Ecto neural progenitor cell (in vitro differentiated cells): ENCODE measurements at regions not wholly inside any gene's neighbourhood (a gene's known extent, or its start where the extent isn't known, plus 50 kb on each side); places are given as distances from the start of the nearest gene placed in this dataset.
"Not testable (repeated sequence)": the region's sequence is repeated elsewhere in the genome, so short reads cannot be mapped to it uniquely, and the experiment has no call there.

Experiments used
- DNase-seq: peaks from one replicate; pipeline ENCODE4 v3.0.0-alpha.2; 2018; ENCODE audit warnings: low spot score

DNA sequence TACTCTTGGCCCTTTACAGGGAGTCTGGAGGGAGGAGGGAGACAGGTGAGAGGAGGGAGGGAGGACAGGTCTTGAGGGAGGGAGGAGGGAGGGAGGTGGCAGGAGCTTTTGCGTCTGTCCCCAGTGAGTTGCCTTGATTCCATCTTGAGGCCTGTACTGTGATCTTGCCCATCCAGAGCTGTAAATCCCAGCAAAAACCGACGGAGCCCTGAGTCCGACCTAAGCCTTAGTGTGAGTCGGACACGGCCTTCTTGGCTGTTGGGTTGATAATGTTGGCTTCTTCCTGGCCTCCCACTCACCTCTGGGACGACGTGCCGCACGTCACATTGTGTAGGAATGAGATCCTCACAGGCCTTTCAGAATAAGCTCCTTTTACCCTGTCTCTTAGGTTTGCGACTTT is 72.5 kb downstream of the RGS12 start:
- no peak for DNase-seq

GRCh38 chr4:3365871-3366842 is 73.3 kb downstream of the RGS12 start:
- DNase-seq, result no peak

DNA sequence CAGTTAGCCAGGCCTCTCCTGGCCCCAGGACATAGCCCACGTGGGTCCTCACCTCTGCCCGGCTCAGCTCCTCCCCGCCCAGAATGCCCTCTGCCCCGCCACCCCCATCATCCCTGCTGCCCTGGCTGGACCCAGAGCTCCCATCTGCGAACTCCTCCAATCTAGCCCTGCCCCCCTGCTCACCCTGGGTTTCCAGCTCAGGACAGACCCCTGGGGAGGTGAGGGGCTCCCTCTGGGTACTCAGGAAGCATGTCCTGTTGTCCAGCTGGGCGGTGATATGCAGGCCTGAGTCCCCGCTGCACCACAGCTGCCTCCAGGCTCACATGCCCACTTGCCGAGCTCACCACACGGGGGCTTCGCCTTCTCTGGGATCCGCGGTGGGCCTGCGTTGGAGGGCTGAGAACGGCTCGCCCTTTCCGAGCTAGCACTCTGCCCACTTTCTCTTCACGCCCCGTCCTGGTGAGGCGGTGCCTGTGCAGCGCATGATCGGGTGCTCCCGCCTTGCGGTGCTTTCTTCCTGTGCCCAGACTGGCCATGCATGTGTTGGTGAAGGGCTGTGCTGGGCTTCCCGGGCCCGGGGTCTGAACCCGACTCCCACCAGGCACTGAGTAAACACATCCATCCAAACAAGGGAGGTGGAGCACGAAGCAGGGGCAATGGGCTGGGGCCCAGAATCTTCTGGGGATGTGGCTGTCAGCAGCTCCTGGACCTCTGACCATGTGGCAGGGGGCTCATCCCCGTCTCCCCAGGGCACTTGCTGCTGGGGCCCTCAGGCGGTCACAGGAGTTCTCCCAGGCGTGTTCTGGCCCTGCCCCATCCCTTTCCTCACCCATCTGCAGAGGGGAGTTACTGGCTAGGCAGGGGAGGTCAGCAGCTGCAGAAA is 74.3 kb downstream of the RGS12 start:
- peak; percentile 56 for DNase-seq

- DNase-seq, result no peak
Measured at GRCh38 chr4:3367866-3368265, 73.9 kb upstream of the HGFAC start.

DNA sequence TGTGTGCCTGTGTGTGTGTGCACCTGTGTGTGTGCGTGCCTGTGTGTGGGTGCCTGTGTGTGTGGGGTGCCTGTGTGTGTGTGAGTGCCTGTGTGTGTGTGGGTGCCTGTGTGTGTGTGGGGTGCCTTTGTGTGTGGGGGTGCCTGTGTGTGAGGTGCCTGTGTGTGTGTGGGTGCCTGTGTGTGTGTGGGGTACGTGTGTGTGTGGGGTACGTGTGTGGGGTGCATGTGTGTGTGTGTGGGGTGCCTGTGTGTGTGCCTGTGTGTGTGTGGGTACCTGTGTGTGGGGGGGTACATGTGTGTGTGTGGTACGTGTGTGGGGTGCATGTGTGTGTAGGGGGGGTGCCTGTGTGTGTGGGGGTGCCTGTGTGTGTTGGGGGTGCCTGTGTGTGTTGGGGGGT is 73.4 kb upstream of the HGFAC start:
- no peak for DNase-seq

- no peak for DNase-seq
Measured at GRCh38 chr4:3368841-3369760, 72.7 kb upstream of the HGFAC start.

GRCh38 chr4:3369781-3370674 is 71.7 kb upstream of the HGFAC start:
- DNase-seq, result no peak

DNA sequence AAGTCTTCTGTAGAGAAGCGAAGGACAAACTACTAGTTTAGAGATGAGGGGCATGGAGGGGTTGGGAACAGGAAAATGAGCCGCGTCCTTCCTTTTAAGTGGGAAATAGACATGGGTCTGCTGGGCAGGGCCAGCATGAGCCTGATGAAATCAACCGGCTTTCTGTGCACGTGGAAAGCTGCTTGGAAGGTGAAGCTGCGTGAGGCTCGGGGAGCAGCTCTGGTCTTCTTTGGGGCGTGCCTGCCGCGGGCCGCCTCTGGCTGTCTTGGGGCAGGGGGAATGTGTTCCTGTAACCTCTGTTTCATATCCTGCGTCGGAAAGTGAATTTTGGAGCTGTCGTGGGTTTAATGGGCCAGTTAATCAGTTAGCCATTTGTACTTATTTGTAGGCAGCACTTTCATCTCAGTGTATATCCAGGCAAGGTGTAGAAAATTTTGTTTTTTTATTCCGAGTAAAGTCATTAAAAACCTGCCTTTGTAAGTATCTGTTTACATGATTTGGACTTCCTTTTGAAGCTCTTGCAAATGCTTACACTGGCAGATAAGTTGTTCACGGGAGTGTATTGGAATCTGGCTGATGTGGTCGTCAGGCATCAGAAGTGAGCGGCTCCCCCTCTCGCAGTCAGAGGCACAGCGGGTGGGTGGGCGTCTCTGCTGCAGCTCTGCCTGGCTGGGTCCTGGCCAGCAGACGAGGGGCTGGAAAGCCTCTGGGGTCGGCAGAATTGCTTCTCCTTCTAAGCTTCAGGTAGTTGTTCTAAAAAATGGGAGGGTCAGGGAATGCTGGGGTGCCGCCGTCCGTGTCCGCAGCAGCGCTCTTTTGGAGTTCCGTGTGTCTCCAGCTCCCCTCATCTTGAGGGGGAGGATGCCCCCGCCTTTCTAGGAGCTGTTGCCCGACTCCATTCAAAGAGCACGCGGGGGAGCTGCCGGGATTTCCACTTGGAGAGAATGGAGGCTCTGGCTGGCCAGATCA is 70.5 kb upstream of the HGFAC start:
- DNase-seq, result no peak

- no peak for DNase-seq
Measured at GRCh38 chr4:3372264-3372932, 69.4 kb upstream of the HGFAC start.

DNA sequence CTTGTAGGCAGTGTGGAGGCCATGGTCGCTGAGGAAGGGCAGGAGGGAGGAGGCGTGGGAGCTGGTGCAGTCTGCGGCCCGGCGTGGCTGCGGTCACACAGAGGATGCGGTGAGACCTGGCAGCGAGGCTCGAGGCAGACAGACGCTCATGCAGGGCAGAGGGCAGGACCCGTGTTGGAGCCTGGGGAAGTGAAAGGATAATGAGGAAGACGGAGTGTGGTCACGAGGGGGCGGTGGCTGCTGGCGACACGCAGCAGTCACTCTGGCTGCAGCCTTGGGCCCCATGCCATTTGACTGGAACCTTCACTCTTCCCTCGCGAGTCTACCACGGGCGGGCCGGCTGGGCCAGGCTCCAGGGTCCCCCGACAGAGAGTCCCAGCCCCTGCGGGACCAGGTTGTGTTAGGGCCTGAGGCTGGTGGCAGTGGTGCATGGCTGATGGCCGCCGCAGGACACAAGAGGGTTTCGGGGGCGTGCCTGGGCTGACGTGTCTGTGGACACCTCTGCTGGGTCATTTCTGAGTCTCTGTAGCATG is 68.8 kb upstream of the HGFAC start:
- DNase-seq, result no peak

- DNase-seq, result no peak
Measured at GRCh38 chr4:3373468-3373867, 68.3 kb upstream of the HGFAC start.

DNA sequence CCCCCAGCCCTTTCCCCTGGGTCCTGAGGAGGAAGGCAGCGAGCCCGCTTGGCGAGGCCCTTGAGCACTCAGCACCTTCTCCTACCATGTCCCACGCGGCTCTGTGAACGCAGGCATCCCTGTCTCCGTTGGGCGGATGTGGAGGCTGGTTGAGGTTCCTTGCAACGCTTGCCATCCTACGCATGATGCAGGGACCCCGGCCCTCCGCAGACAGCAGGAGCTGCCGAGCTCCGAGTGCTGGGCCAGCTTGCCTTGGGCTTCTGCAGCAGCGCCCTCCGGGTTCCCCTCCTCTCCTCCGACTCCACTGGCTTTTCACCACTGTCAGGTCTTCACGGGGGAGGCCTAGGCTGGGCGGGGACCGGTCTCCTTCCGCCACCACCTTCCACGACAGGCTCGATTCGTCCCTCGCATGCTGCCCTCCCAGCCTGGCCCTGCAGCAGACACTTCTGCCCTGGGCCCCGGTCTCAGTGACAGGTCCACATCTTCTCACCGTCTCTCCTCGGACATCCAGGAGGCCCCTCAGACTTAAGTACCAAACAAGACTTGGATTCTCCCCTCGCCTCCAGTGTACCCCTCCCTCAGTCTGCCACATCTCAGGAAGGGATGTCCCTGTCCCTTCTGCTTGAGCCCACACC is 67.6 kb upstream of the HGFAC start:
- DNase-seq, result no peak

DNA sequence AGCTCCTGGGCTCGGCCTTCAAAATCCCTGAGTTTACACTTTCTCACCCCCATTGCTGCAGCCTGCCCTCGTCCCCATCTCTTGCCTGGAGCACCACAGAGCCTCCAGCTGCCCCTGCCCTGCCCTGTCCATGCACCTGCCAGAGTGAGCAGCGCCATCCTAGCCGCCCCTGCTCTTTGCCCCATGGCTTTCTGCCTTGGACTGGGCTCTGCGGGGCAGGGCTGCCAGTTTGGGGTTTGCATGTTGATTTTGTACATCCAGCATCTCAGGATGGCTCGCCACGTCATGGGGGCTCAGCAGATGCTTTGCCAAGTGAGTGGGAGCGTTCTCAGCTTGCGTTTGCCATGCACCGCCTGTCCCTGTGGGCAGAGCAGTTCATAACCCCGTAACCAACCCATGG is 67.1 kb upstream of the HGFAC start:
- no peak for DNase-seq

DNA sequence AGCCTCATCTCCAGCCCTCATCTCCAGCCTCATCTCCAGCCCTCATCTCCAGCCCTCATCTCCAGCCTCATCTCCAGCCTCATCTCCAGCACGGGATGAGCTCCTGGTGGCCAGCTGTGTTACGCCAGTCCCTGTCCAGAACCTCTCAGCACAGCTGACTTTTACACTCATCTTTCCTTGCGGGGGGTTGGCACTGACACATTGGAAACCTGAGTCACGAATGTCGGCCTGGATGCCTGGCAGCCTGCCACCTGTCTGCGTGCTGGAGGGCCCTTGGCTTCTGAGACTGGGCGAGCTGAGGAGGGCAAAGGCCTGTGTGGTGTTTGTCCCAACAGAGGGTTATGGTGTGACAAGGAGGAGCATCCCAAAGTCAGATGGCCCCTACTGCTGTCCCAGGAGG is 66.1 kb upstream of the HGFAC start:
- no peak for DNase-seq

DNA sequence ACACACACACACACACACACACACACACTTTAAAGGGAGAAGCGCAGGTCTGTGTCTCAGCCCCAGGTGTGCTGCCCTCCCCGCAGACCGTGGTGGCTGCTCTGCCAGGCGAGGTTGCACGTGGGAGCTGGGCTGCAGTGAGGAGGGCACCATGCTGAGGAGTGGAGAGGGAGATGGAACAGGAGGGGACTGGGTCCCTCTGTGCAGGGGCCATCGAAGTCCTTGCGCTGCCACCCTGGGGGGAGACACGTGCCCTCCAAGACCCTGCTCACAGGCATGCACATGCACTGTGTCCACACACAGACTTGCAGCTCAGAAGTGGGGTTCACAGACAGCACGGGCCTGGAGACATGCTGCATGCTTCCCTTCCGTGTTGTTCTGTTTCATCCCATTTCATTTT is 65.5 kb upstream of the HGFAC start:
- DNase-seq, result no peak

DNA sequence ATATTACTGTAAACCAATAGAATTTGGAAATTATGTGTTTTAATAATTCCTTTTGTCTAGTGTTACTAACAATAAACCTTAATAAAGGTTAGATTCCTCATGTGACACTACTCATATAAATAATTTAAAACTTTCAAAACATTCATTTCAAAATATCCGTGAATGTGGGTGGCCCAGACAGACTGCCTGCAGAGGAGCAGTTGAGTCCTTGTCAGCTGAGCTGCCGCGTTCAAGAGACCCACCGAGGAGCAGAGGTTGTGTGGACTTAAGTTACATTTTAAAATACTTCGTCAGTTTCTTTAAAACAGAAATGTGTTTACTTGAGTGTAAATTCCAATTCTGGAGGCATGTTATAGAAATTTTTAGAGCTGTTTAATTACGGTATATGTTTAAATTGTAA is 64.2 kb upstream of the HGFAC start:
- DNase-seq, result no peak

DNA sequence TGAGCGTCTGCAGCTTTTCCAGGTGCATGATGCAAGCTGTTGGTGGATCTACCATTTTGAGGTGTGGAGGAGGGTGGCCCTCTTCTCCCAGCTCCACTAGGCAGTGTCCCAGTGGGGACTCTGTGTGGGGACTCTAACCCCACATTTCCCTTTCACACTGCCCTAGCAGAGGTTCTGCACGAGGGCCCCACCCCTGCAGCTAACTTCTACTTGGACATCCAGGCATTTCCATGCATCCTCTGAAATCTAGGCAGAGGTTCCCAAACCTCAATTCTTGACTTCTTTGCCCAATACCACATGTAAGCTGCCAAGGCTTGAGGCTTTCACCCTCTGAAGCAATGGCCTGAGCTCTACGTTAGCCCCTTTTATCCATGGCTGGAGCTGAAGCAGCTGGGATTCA is 61.4 kb upstream of the HGFAC start:
- not testable (repeated sequence) for DNase-seq

GRCh38 chr4:3381208-3381607 is 60.6 kb upstream of the HGFAC start:
- DNase-seq, result not testable (repeated sequence)
